ENCODE measurements at regions not wholly inside any gene's neighbourhood (a gene's known extent, or its start where the extent isn't known, plus 50 kb on each side); places are given as distances from the start of the nearest gene placed in this dataset.
"Not testable (repeated sequence)": the region's sequence is repeated elsewhere in the genome, so short reads cannot be mapped to it uniquely, and the experiment has no call there.

DNA sequence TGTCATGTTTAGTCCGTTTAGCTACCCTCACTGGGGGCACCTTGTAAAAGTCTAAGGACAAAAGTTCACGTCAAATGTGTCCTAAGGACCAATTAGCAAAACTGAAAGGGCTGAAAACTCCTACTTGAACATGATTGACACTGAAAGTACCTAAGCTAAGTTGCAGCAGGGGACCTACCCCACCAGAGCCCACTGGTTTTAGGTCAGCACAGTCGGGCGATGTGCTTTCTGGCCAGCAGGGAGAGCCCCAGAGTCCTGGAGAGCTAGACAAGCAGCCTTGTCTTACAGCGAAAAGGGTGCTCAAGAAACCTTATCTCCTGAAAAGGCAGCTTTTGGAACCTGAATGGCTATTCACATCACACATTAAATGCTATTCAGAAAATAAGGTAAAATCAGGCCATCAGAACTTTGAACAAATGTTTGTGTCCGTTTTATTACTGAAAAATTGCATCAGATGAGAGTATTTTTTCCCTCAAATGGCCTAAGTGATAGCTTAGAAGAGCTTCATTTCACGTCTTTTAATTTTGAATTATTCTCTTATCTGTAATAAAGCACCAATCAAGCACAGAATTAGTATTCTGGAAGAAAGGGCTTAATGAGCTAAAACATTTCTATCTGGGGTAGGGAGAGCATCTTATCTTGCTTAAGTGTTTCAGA lies 52.2 kb upstream of the MKI67 start:
- DNase-seq (ENCODE audit: low spot score): peak; percentile 18

DNA sequence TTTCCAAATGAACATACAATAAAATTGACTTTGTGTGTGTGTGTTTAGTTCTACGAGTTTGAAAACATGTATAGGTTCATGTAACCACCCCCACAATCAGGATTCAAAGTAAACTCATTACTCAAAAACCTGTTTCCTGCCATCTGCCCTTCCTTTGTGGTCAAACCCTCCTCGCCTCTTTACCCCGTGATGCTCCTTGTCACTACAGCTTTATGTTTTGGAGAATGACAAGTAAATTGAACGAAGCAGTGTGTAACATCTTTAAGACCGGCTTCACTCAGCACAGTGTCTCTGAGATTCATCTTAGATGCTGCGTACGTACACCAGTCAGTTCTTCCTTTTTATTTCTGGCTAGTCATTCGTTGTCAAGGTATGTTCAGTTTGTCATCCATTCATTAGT lies 54.6 kb upstream of the MKI67 start:
- DNase-seq (ENCODE audit: low spot score): no peak

DNA sequence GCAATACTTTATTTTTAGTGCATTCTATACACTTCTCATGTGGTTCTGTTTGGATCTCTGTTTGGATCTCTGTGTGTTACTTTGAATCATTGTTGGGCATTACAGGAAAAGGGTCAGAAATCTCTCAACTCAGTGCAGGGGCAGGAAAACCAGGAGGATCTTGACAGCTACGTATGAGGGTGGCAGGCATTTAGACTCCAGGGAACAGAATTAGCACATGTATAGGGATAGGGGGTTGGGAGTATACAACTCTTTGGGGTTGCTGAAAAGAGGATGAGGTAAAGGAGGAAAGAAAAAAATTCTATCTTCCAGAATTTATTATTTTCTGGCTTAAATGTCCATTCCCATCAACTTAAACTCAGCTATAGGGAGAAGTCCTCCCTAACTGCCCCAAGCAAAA lies 59.4 kb upstream of the MKI67 start:
- no peak for DNase-seq (ENCODE audit: low spot score)

DNA sequence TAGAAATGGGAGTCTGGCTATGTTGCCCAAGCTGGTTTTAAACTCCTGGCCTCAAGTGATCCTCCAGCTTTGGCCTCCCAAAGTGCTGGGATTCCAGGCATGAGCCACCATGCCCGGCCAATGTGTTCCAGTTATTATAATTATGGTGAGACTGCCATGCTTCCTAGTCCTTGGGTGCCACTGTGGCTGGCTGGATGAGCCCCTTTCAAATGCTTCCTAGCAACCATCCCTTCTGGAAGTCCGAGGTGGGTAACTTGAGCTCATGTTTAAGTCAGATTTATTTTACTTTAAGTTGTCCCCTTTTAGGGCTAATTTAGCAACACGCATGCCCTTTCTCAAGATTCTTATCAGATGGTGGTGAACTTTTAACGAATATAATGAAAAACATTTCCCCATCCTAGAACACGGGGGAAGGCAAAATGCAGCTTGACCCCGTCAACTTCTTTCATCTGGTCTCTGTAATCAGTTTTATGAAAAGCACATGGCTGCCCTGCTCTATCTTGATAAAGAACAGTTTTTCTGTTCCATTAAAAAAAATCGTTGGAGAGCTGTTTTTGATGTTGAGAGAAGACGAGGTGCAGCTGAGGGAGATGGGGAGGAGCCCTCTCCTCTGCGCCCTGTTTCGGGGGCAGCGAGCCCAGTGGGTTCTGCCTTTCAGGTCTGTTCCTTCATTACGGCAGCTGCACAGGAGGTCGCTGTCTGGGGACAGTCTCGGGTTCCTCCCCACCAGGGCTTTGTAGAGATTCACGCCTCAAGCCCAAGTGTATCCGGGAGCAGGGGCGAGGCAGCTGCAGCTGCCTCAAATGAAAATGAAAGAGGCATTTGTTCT lies 61.0 kb upstream of the MKI67 start:
- DNase-seq (ENCODE audit: low spot score): no peak

DNA sequence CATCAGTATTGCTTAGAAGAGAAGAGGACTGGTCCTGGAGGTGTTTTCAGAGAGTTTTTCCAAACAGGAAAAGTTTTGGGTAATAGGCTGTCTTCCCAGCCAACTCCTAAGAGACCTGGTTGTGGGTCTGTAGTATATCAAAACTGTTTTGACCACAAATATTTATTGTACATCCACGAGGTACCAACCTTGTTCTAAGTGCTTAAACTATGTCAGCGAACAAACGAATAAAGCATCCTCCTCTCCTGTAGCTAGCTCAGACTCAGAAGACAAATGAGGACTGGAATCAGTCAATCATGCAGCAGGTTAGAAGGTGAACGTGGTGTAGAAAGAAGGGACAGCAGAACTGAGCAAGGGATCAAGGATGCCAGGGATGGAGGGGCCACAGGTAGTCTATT lies 61.6 kb upstream of the MKI67 start:
- DNase-seq (ENCODE audit: low spot score): no peak

DNA sequence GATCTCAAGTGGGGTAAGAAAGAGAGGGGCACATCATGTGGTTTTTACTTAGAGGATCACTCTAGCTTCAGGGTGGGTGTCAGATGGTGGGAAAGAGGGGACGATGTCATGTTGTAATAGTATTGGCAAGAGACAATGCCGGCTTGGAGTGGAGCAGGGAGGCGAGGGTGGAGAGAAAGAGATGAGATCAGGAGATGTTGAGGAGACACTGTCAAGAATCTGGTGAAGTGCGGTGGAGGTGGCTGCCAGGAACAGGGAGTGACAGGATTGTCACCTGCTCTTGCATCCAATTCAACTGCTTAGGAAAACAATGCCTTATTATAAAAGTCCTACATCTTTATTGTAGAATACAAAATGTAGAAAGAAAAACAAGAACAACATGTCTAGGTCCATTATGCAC lies 63.0 kb upstream of the MKI67 start:
- DNase-seq (ENCODE audit: low spot score): no peak

DNA sequence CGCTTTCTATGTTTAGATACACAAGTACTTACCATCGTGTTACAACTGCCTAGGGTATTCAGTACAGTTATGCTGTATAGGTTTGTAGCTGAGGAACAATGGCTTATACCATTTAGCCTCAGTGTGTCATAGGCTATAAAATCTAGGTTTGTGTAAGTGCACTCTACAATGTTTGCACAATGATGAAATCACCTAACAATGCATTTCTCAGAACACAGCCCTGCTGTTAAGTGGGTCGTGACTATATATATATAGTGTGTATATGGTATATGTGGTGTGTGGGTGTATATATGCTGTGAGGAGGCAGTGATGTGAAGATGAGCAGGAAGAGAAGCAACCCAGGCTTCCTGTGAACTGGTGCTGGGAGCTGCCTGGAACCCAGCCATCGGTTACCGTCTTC lies 65.6 kb upstream of the MKI67 start:
- peak; percentile 8 for DNase-seq (ENCODE audit: low spot score)

DNA sequence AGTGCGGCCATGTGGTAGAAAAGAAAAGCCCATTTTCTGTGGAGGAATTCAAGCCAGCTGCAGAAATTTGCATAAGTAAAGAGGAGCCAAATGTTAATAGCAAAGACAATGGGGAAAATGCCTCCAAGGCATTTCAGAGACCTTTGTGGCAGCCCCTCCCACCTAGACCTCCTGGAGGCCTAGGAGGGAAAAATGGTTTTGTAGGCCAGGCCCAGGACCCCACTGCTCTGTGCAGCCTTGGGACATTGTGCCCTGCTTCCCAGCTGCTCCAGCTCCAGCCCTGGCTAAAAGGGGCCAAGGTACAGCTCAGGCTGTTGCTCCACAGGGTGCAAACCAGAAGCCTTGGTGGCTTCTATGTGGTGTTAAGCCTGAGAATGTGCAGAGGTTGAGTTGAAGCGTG lies 75.6 kb upstream of the MKI67 start:
- not testable (repeated sequence) for DNase-seq (ENCODE audit: low spot score)

DNA sequence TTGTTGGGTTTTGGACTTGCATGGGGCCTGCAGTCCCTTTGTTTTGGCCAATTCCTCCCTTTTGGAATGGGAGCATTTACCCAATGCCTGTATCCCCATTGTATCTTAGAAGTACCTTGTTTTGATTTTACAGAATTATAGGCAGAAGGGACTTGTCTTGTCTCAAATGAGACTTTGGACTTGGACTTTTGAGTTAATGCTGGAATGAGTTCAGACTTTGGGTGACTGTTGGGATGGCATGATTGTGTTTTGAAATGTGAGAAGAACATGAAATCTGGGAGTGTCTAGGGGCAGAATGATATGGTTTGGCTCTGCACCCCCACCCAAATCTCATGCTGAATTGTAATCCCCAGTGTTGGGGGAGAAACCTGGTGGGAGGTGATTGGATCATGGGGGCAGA lies 76.8 kb upstream of the MKI67 start:
- DNase-seq (ENCODE audit: low spot score): no peak

DNA sequence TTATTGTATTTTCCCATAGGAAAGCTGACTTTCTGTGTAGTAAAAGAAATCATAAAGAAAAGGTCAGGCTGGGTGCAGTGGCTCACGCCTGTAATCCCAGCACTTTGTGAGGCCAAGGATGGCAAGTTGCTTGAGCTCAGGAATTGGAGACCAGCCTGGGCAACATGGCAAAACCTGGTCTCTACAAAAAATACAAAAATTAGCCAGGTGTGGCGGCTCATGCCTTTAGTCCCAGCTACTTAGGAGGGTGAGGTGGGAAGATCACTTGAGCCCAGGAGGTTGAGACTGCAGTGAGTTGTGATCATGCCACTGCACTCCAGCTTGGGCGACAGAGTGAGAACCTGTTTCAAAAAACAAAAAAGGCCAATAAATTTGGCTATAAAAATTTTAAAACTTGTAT lies 79.4 kb upstream of the MKI67 start:
- not testable (repeated sequence) for DNase-seq (ENCODE audit: low spot score)

DNA sequence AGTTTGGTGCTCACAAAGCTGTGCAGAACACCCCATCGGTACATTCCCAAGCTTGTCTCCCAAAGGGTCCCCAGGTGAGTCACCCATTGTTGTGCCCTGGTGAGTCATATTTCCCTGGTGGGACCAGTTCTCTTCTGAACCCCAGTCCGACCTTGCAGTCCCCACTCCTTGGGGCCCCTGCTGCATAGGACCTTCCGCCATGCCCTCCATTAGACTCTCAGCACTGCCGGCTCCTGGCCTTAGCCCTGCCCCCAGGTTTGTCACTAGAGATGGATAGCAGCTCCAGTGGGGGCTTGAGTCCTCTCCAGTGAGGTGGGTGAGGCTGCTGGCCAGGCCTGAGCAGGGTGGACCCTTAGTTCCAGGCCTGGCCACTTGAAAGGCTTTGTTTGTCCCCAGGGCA lies 80.5 kb upstream of the MKI67 start:
- DNase-seq (ENCODE audit: low spot score): no peak

DNA sequence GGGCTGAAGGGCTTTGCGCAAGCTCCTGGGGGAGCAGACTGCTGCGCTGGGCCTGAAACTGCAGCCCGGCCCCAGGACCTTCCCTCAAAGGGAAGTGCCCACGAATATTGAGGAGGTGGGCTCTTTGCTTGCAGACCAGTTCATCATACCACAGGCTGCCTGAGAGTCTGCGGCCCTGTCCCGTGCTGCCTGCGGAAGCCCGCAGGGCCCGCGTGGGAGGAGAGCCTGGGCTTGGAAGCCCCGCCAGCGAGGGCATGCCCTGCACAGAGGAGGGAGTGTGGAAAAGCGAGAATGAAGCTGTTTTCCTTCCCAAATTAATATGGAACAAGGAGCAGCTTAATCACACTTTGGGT lies 83.6 kb upstream of the MKI67 start:
- DNase-seq (ENCODE audit: low spot score): no peak

DNA sequence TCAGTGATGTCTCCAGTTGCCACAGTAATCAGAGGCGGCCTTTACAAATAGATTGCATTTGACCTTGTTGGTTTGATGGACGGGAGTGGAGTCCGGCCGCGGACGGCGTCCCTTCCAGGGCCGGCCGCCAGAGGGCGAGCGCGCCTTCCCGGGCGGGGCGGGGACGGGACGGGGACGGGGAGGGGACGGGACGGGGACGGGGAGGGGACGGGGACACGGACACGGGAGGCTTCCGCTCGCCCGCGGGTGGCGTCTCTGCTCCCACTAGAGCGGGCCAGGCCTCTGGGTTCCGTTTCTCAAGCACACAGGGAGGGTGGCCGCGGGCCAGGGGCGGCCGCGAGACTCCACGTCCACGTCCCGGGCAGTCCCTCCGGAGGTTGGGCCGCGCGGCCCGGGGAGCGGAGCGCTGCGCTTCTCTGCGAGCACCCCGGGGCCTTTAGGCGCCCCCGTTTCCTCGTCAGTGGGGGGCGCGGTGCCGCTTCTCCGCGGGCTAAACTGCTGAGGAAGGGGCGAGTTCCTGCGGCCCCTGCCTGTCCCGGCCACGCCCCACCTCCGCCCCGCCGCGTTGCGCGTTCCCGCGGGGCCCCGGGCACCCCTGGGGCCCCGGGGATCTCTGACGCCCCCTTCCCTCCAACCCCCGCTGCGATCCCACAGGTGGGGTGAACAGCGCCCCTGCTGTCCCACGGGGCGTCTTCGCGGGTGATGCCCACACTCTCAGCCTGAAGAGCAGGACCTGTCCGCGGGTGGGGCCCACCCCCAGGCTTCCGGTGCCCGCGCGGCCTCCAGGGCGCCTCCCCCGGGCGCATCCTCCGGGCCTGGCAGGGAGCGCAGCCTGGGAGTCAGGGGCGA lies 84.2 kb upstream of the MKI67 start:
- DNase-seq (ENCODE audit: low spot score): peak; percentile 26

DNA sequence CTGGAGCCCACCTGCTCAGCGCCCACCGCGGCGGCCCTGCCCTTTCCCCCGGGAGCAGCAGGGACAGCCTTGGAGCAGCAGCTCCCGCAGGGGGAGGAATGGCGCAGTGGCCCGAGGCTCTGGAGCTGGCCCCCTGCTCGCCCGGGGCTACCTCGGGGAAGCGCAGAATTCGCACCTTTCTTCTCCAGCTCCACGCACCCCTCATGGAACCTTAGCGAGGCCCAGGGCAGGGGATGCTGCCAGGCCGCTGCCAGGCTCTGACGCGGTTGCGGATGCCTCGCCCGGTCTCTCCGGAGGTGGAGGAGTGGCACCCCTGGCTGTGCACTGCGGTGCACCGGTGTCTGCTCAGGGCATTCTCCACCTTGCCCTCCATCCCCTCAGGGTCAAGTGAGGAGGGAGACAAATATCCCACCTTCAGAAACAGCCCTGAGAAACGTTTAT lies 84.9 kb upstream of the MKI67 start:
- no peak for DNase-seq (ENCODE audit: low spot score)

DNA sequence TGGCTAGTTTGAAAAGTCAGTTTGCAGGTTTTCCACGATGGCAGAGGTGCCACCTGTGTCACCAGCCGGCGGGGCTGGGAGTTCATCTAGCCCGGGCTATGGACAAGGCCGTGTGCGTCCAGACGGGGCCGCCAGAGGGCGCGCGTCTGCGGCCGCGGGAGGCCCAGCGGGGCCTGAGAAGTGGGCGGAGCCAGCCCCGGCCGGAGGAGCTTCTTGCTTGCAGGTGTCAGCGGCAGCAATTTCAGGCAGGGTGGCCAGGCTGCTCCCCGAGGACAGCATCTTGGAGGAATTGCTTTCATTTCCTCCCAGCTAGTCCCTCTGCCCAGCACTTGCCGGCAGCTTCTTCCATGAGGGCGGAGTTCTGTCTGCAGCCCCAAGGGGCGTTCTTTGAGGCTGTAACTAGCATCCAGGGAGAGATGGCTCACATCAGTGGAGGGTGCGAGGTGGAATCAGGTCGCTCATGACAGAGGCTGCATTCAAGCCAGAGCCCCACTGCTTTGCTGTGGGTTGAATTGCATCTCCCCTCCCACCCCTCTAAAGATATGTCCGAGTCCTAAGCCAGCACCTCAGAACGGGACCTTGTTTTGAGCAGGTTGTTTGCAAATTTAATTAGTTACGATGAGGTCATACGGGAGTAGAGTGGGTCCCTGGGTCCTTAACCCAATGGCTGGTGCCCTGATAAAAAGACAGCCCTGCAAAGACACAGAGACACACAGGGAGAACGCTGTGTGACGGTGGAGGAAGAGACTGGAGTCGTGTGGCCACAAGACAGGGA lies 85.9 kb upstream of the MKI67 start:
- DNase-seq (ENCODE audit: low spot score): peak; percentile 62

DNA sequence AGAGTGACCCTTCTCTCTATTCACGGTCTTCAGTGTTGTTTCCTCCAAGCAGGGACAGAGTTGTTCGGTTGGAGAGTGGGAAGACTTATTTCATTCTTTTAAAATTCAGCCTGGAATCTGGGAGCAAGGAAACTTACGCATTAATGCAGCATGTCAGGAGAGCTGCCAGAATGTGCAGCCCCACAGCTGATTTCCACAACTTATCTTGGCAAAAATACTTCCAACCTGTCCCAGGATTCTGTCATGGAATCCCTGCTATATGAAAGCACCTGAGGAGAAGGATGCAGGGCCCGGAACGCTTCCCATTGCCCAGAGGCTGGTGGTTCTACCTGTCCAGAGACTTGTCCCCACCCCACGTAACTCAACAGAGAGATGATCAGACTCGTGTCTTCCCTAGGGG lies 86.9 kb upstream of the MKI67 start:
- no peak for DNase-seq (ENCODE audit: low spot score)

DNA sequence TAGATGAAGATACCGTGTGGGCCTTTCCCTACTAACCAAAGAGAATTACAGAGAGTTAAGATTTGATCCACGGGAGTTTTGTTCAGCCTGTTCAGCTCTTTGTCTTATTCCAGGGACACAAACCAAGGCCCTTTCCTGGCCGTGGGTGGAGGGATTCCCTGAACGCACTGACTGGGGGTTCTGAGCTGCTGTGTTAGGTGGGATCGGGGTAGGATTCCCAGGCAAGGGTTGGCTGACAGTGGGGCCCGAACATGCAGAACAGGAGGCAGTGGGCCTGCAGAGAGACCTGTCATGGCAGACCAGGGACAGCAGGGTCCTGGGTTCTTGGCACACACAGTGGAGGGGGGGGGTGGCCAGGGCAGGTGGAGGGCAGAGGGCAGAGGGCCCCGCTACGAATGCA lies 89.5 kb upstream of the MKI67 start:
- DNase-seq (ENCODE audit: low spot score): no peak

DNA sequence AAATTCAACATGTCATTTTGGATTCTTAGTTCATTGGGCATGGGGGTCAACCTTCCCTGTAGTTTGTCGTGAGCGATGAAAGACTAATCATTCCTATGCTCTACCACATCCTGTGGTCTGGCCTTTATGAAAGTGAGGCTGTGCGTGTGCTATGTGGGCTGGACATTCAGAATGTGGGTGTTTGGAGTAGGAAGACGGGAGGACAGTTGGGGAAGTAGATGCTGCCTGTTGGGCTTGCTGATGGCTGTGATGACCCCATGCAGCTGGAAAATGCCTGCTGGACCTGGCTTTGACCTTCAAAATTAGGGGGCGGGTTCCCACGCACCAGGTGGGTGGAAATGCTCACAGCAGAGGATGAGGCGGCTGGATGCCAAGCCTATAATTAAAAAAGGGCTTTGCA lies 90.9 kb upstream of the MKI67 start:
- DNase-seq (ENCODE audit: low spot score): peak; percentile 12

DNA sequence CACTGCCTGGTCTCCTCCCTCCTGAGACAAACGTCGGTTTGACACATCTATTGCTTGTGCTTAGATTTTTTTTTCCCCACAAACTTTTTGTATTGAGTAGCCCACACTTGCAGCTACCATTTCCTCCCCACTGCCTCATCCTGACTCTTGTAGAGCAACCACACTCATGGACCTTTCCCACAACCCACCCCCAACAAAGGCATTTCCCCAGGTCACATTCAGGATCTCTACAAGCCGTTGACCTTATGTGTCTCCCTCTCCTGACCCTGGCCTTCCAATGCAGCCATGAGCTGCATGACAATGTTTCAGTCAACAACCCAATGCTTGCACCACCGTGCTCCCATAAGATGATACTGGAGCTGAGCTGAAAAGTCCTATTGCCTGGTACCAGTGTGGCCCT lies 91.9 kb upstream of the MKI67 start:
- no peak for DNase-seq (ENCODE audit: low spot score)

DNA sequence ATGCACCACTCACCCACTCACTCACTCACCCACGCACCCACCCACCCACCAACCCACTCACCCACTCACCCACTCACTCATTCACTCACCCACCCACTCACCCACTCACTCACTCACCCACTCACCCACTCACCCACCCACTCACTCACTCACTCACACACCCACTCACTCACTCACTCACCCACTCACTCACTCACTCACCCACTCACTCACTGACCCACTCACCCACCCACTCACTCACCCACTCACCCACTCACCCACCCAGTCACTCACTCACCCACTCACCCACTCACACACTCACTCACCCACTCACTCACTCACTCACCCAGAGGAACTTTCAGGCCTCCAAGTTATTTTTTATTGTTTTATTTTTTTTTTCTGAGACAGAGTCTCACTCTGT lies 93.1 kb upstream of the MKI67 start:
- no peak for DNase-seq (ENCODE audit: low spot score)

DNA sequence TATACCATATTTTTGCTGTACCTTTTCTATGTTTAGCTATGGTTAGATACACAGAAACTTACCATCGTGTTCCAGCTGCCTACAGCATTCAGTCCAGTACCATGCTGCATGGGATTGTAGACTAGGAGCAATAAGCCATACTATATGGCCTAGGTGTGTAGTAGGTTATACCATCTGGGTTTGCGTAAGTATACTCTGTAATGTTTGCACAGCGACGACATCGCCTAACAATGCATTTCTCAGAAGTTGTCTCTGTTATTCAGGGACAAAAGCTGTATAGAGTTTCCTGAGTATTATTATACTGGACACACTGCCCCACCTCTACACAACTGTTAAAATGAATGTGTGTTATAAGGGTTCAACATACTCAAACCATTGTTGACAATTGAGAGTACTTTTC lies 93.8 kb upstream of the MKI67 start:
- DNase-seq (ENCODE audit: low spot score): no peak

DNA sequence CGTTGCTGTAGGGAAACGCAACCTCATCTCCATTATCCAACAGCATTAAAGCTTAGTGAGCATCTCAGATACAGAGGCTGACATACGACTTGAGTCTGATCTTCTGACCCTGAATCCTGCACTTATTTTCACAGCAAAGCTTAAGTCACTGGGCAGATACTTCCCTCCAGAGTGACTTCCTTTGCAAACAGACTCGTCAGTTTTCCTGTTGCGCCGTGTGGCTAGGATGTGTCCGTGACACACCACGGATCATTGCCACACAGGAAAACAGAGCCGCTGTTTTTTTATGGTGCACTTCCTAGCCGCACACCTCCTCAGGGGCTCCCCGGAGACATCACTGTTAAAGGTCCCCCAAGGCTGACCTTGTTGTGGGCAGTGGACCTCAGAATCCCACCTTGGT lies 94.9 kb upstream of the MKI67 start:
- no peak for DNase-seq (ENCODE audit: low spot score)

Data from SW480 (cell line).